ENCODE measurements at regions not wholly inside any gene's neighbourhood (a gene's known extent, or its start where the extent isn't known, plus 50 kb on each side); places are given as distances from the start of the nearest gene placed in this dataset.

GRCh38 chr20:22691369-22692118, 107.2 kb upstream of the FOXA2 start (continued):
- TF ChIP-seq FOS (IDR thresholded peaks at IDR 0.05; ENCODE audit: extremely low read depth, insufficient read length) (no peak), VEZF1 (CRISPR knock-in tag; IDR thresholded peaks at IDR 0.05) (no peak), GATA2 (CRISPR knock-in tag; IDR thresholded peaks at IDR 0.05) (no peak), STAT5A (IDR thresholded peaks at IDR 0.05; ENCODE audit: borderline replicate concordance, low read length) (no peak), CTCF (IDR thresholded peaks at IDR 0.05 in 2 of 3, conservative IDR thresholded peaks at IDR 0.05 in 1 of 3; ENCODE audit: insufficient read depth in 2 of 3, low read depth in 1 of 3, low read length in 3 of 3) (peak; percentile 68 to 82 (median 80)), CLOCK (CRISPR knock-in tag; IDR thresholded peaks at IDR 0.05; ENCODE audit: borderline replicate concordance) (no peak), U2AF2 (optimal IDR thresholded peaks at IDR 0.05; ENCODE audit: low read depth, low read length) (no peak), HNRNPL (IDR thresholded peaks at IDR 0.05; ENCODE audit: low read depth, low read length) (no peak), GABPB2 (CRISPR knock-in tag; conservative IDR thresholded peaks at IDR 0.05) (no peak), CC2D1A (IDR thresholded peaks at IDR 0.05) (0 out of 2 replicates have a peak, but pooled peaks have one; percentile 14), MCM2 (IDR thresholded peaks at IDR 0.05; ENCODE audit: low read depth) (no peak), XRCC5 (IDR thresholded peaks at IDR 0.05; ENCODE audit: low read depth, low read length) (peak; percentile 66; the same call in 1 of the 2 replicates), ZNF133 (CRISPR knock-in tag; IDR thresholded peaks at IDR 0.05) (no peak), ILF3 (IDR thresholded peaks at IDR 0.05; ENCODE audit: borderline replicate concordance) (no peak), ATF3 (IDR thresholded peaks at IDR 0.05) (no peak), ATF3 (CRISPR knock-in tag; conservative IDR thresholded peaks at IDR 0.05) (no peak), RBM39 (optimal IDR thresholded peaks at IDR 0.05; ENCODE audit: low read depth, low read length) (no peak), ETV1 (tag; conservative IDR thresholded peaks at IDR 0.05; ENCODE audit: low read depth) (no peak), THRAP3 (IDR thresholded peaks at IDR 0.05; ENCODE audit: borderline replicate concordance) (no peak), SIN3B (IDR thresholded peaks at IDR 0.05; ENCODE audit: low read depth) (no peak), SOX6 (IDR thresholded peaks at IDR 0.05) (no peak), DIDO1 (tag; IDR thresholded peaks at IDR 0.05; ENCODE audit: low read depth) (no peak)

Data from K562 (cell line).